SK-N-SH (cell line): ENCODE measurements at regions not wholly inside any gene's neighbourhood (a gene's known extent, or its start where the extent isn't known, plus 50 kb on each side); places are given as distances from the start of the nearest gene placed in this dataset.

ENCODE experiments used
- CTCF ChIA-PET: fragments of 300-600, 350-600 bp; formaldehyde crosslinking; extraction: SDS; loops from one replicate; lab custom pipeline; 2021; lab: Yijun Ruan, JAX
- POLR2A ChIA-PET: fragments of 350-600 bp; sonication (Branson Sonifier 250); formaldehyde crosslinking; extraction: SDS; loops from one replicate; lab custom pipeline; 2020; ENCODE audit warnings: antibody characterized with exemption, inconsistent platforms; lab: Yijun Ruan, JAX
- DNase-seq: peaks from one replicate; pipeline ENCODE4 v3.0.0; 2012
- H2AFZ ChIP-seq: fragments of 200-600 bp; sonication (generic); 2 replicates; pipeline ENCODE4 v1.8.1; 2016; ENCODE audit warnings: antibody characterized with exemption, mild to moderate bottlenecking, low read depth
- H3F3A ChIP-seq: fragments of 200-600 bp; sonication (generic); replicated peaks from 2 replicates; pipeline ENCODE3; 2016; ENCODE audit warnings: antibody characterized with exemption, mild to moderate bottlenecking; ENCODE audit not compliant: insufficient read depth
- H3K27ac ChIP-seq, 2 experiments: fragments of 200-500 bp in 1 of 2; fragments of 200-600 bp in 1 of 2; sonication (Bioruptor generic) in 1 of 2; sonication (generic), shearing (Covaris generic) in 1 of 2; 2 replicates each; pipeline versions ENCODE4 v1.5.1 to v1.6.1; 2014 to 2016; ENCODE audit warnings: low read depth in 2 of 2, inconsistent platforms in 1 of 2, low read length in 1 of 2, mild to moderate bottlenecking in 1 of 2, mixed read lengths in 1 of 2
- H3K27me3 ChIP-seq: fragments of 200-600 bp; sonication (generic), shearing (Covaris generic); 2 replicates; pipeline ENCODE4 v1.6.1; 2016; ENCODE audit warnings: mixed run types; ENCODE audit not compliant: insufficient read depth
- H3K36me3 ChIP-seq, 2 experiments: fragments of 200-500 bp in 1 of 2; fragments of 200-600 bp in 1 of 2; sonication (Bioruptor generic) in 1 of 2; sonication (generic) in 1 of 2; replicated peaks in 1 of 2; 2 replicates each; pipeline versions ENCODE3 to v1.5.1; 2014 to 2016; ENCODE audit warnings: low read length in 1 of 2, mild to moderate bottlenecking in 1 of 2; ENCODE audit not compliant: insufficient read depth in 2 of 2, control insufficient read depth in 1 of 2
- H3K4me1 ChIP-seq, 2 experiments: fragments of 200-500 bp in 1 of 2; fragments of 200-600 bp in 1 of 2; sonication (Bioruptor generic) in 1 of 2; sonication (generic), shearing (Covaris generic) in 1 of 2; 2 replicates each; pipeline versions ENCODE4 v1.5.1 to v1.6.1; 2014 to 2016; ENCODE audit warnings: low read depth in 1 of 2, low read length in 1 of 2, mixed run types in 1 of 2; ENCODE audit not compliant: insufficient read depth in 2 of 2, control insufficient read depth in 1 of 2
- H3K4me2 ChIP-seq: fragments of 200-600 bp; sonication (generic), shearing (Covaris generic); 2 replicates; pipeline ENCODE4 v1.6.1; 2017; ENCODE audit warnings: mixed run types
- H3K4me3 ChIP-seq, 2 experiments: fragments of 200-500 bp in 1 of 2; fragments of 200-600 bp in 1 of 2; sonication (Bioruptor generic) in 1 of 2; sonication (generic), shearing (Covaris generic) in 1 of 2; 2 replicates each; pipeline versions ENCODE4 v1.5.1 to v1.8.1; 2014 to 2016; ENCODE audit warnings: low read depth in 2 of 2, inconsistent platforms in 1 of 2, low read length in 1 of 2, mild to moderate bottlenecking in 1 of 2, mixed read lengths in 1 of 2, moderate library complexity in 1 of 2
- H3K79me2 ChIP-seq: fragments of 200-600 bp; sonication (generic); 2 replicates; pipeline ENCODE4 v1.8.1; 2017; ENCODE audit warnings: mild to moderate bottlenecking; ENCODE audit not compliant: insufficient read depth
- H3K9ac ChIP-seq: fragments of 200-600 bp; sonication (generic); 2 replicates; pipeline ENCODE4 v1.6.1; 2017; ENCODE audit warnings: mixed run types
- H3K9me2 ChIP-seq: fragments of 200-600 bp; sonication (generic); 2 replicates; pipeline ENCODE4 v1.6.1; 2017; ENCODE audit warnings: mixed run types
- H3K9me3 ChIP-seq: fragments of 200-600 bp; sonication (generic); 2 replicates; pipeline ENCODE4 v1.6.1; 2017; ENCODE audit warnings: mixed run types, mild to moderate bottlenecking, moderate library complexity
- H4K20me1 ChIP-seq: fragments of 200-600 bp; sonication (generic); 2 replicates; pipeline ENCODE4 v1.6.1; 2017; ENCODE audit warnings: mild to moderate bottlenecking, mixed run types; ENCODE audit not compliant: insufficient read depth
- EP300 ChIP-seq, 2 experiments: IDR thresholded peaks; 2 replicates each; pipeline versions ENCODE4 v1.4.0 to v1.6.1; 2012; ENCODE audit warnings: borderline replicate concordance in 1 of 2, low read depth in 1 of 2, low read length in 1 of 2
- FOSL2 ChIP-seq: IDR thresholded peaks from 2 replicates; pipeline ENCODE4 v1.4.0; 2012; ENCODE audit warnings: low read depth, mild to moderate bottlenecking, moderate library complexity, borderline replicate concordance
- FOXJ3 ChIP-seq: sonication (generic); formaldehyde crosslinking; IDR thresholded peaks from 2 replicates; pipeline ENCODE4 v1.5.1; 2020; ENCODE audit warnings: mild to moderate bottlenecking, missing genetic modification reagents
- GATA2 ChIP-seq: sonication (generic); formaldehyde crosslinking; IDR thresholded peaks from 2 replicates; pipeline ENCODE4 v1.5.0; 2020; ENCODE audit warnings: mild to moderate bottlenecking, missing genetic modification reagents
- IRF3 ChIP-seq: fragments of 150-350 bp; IDR thresholded peaks from 2 replicates; pipeline ENCODE4 v1.6.1; 2016; ENCODE audit warnings: mild to moderate bottlenecking, low read depth, low read length
- JUND ChIP-seq: IDR thresholded peaks from 2 replicates; pipeline ENCODE4 v1.4.0; 2012
- MEF2A ChIP-seq: IDR thresholded peaks from 2 replicates; pipeline ENCODE4 v1.4.0; 2012; ENCODE audit warnings: low read depth, borderline replicate concordance
- MXI1 ChIP-seq: IDR thresholded peaks from 2 replicates; pipeline ENCODE4 v1.6.1; 2012; ENCODE audit warnings: mild to moderate bottlenecking, low read depth, low read length, improper control_type of control experiment
- NFIC ChIP-seq: IDR thresholded peaks from 2 replicates; pipeline ENCODE4 v1.4.0; 2012; ENCODE audit warnings: borderline replicate concordance
- NRF1 ChIP-seq: IDR thresholded peaks from 2 replicates; pipeline ENCODE4 v1.6.1; 2012; ENCODE audit warnings: low read depth, mild to moderate bottlenecking, low read length
- PBX3 ChIP-seq: IDR thresholded peaks from 2 replicates; pipeline ENCODE4; 2012
- POLR2AphosphoS5 ChIP-seq: IDR thresholded peaks from 2 replicates; pipeline ENCODE4 v1.6.1; 2012; ENCODE audit warnings: low read depth, low read length
- RAD21 ChIP-seq: IDR thresholded peaks from 2 replicates; pipeline ENCODE4 v1.6.1; 2012; ENCODE audit warnings: mild to moderate bottlenecking, low read length
- RCOR1 ChIP-seq: fragments of 150-350 bp; IDR thresholded peaks from 2 replicates; pipeline ENCODE4 v1.6.1; 2017; ENCODE audit warnings: antibody characterized with exemption, low read length
- RFX5 ChIP-seq: IDR thresholded peaks from 2 replicates; pipeline ENCODE4 v1.6.1; 2012; ENCODE audit warnings: mild to moderate bottlenecking, improper control_type of control experiment, low read length
- RXRA ChIP-seq: IDR thresholded peaks from 2 replicates; pipeline ENCODE4 v1.4.0; 2012; ENCODE audit warnings: low read depth, mild to moderate bottlenecking, borderline replicate concordance
- SIN3A ChIP-seq: IDR thresholded peaks from 2 replicates; pipeline ENCODE4 v1.6.1; 2012; ENCODE audit warnings: low read depth, mild to moderate bottlenecking, low read length, moderate library complexity, borderline replicate concordance
- TCF12 ChIP-seq: IDR thresholded peaks from 2 replicates; pipeline ENCODE4 v1.4.0; 2012
- YY1 ChIP-seq: IDR thresholded peaks from 2 replicates; pipeline ENCODE4 v1.4.0; 2012; ENCODE audit warnings: low read depth, mild to moderate bottlenecking
- ZBTB33 ChIP-seq: IDR thresholded peaks from 2 replicates; pipeline ENCODE4 v1.4.0; 2012; ENCODE audit warnings: low read depth, borderline replicate concordance
- WGBS: methylation state at CpG from one replicate; pipeline ENCODE4 v1.1.6; 2017; ENCODE audit warnings: low lambda C conversion rate; 5-methylcytosine and 5-hydroxymethylcytosine counted together
- TF ChIP-seq, protein P1 (sequence below): IDR thresholded peaks from 2 replicates; pipeline ENCODE4 v1.6.1; 2012; ENCODE audit warnings: mild to moderate bottlenecking, low read depth, low read length, moderate library complexity
- TF ChIP-seq, protein P2 (sequence below): IDR thresholded peaks from 2 replicates; pipeline ENCODE4 v1.4.0; 2012; ENCODE audit warnings: low read depth, borderline replicate concordance

DNA sequence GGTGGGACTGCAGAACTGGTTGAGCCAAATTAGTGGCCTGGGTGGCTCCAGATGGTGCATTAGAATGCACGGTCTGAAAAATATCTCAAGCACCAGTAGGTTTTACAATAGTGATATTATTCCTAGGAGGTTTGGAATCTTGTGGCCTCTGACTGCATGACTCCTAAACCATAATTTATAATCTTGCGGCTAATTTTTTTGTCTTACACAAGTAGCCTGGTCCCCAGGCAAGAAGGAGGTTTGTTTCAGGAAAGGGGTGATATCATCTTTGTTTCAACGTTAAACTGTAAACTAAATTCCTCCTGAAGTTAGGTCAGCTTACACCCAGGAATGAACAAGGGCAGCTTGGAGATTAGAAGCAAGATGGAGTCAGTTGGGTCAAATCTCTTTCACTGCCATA is 98.9 kb upstream of the ARL4C start:
- ChIA-PET CTCF (no interaction called here), POLR2A (no interaction called here)
- TF ChIP-seq, protein P1, sequence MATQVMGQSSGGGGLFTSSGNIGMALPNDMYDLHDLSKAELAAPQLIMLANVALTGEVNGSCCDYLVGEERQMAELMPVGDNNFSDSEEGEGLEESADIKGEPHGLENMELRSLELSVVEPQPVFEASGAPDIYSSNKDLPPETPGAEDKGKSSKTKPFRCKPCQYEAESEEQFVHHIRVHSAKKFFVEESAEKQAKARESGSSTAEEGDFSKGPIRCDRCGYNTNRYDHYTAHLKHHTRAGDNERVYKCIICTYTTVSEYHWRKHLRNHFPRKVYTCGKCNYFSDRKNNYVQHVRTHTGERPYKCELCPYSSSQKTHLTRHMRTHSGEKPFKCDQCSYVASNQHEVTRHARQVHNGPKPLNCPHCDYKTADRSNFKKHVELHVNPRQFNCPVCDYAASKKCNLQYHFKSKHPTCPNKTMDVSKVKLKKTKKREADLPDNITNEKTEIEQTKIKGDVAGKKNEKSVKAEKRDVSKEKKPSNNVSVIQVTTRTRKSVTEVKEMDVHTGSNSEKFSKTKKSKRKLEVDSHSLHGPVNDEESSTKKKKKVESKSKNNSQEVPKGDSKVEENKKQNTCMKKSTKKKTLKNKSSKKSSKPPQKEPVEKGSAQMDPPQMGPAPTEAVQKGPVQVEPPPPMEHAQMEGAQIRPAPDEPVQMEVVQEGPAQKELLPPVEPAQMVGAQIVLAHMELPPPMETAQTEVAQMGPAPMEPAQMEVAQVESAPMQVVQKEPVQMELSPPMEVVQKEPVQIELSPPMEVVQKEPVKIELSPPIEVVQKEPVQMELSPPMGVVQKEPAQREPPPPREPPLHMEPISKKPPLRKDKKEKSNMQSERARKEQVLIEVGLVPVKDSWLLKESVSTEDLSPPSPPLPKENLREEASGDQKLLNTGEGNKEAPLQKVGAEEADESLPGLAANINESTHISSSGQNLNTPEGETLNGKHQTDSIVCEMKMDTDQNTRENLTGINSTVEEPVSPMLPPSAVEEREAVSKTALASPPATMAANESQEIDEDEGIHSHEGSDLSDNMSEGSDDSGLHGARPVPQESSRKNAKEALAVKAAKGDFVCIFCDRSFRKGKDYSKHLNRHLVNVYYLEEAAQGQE: no peak
- TF ChIP-seq RXRA: no peak
- TF ChIP-seq NFIC: no peak
- TF ChIP-seq IRF3: no peak
- TF ChIP-seq TCF12: no peak
- TF ChIP-seq, protein P2, sequence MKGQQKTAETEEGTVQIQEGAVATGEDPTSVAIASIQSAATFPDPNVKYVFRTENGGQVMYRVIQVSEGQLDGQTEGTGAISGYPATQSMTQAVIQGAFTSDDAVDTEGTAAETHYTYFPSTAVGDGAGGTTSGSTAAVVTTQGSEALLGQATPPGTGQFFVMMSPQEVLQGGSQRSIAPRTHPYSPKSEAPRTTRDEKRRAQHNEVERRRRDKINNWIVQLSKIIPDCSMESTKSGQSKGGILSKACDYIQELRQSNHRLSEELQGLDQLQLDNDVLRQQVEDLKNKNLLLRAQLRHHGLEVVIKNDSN: no peak
- no peak for TF ChIP-seq PBX3
- no peak for TF ChIP-seq SIN3A
- TF ChIP-seq EP300 (IDR thresholded peaks at IDR 0.05; ENCODE audit: borderline replicate concordance in 1 of 2, low read depth in 1 of 2, low read length in 1 of 2): no peak
- TF ChIP-seq FOSL2: no peak
- H3K9me3 ChIP-seq: no peaks in the 10 kb centered on the region
- no peaks in the 10 kb centered on the region for H3K4me1 ChIP-seq
- H3K9ac ChIP-seq: no peak overlapping the region
- no peaks in the 10 kb centered on the region for H4K20me1 ChIP-seq
- no peak overlapping the region for H2AFZ ChIP-seq
- no peaks in the 10 kb centered on the region for H3K27me3 ChIP-seq
- no peak overlapping the region for H3K4me2 ChIP-seq
- H3F3A ChIP-seq: no peaks in the 10 kb centered on the region
- no peak overlapping the region for H3K27ac ChIP-seq
- H3K79me2 ChIP-seq: no peaks in the 10 kb centered on the region
- no peaks in the 10 kb centered on the region for H3K9me2 ChIP-seq
- WGBS: 49% methylated on average over 3 of the region's 3 CpGs
- DNase-seq: no peak
- no peak overlapping the region for H3K4me3 ChIP-seq
- H3K36me3 ChIP-seq: no peaks in the 10 kb centered on the region

DNA sequence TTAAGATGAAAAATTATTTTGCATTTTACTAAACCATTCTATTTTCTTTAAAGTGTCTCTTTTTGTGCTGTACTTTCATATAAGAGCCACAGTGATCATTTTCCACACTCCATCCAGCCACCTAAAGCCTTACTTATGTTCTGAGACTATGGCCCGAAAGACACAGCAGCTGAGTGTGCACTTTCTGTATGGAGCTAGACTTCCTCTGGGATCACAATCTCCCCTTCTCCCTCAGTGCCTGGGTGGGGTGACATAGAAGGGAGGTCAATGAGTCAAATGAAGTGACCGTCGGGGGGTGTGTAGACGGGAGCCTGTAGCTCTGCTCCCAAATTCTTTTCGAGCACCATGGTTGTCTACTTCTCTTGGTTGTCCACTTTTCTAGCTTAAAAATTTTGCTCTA is 97.8 kb upstream of the ARL4C start:
- Histone ChIP-seq H4K20me1 (no peaks in the 10 kb centered on the region), H3K9me2 (no peaks in the 10 kb centered on the region), H3K9ac (no peak overlapping the region), H3K4me2 (no peak overlapping the region), H3K4me3 (no peak overlapping the region), H3K36me3 (no peaks in the 10 kb centered on the region), H3F3A (no peaks in the 10 kb centered on the region), H3K9me3 (no peaks in the 10 kb centered on the region), H2AFZ (no peak overlapping the region), H3K27me3 (no peaks in the 10 kb centered on the region), H3K79me2 (no peaks in the 10 kb centered on the region), H3K4me1 (no peaks in the 10 kb centered on the region), H3K27ac (no peak overlapping the region)
- CTCF ChIA-PET: interaction anchor here (0.6 to 1.0 kb wide), 2 partner anchors 9 to 325 kb away, joined by 3 to 4 read pairs; no protein-coding TSS in a partner anchor
- POLR2A ChIA-PET: interaction anchor here (0.6 kb wide), 1 partner anchor 42 kb away, joined by 4 read pairs; no protein-coding TSS in a partner anchor
- 82% methylated on average over 5 of the region's 5 CpGs for WGBS
- DNase-seq: no peak
- TF ChIP-seq MEF2A (no peak), RCOR1 (no peak), YY1 (no peak), NFIC (no peak), RFX5 (no peak), POLR2AphosphoS5 (no peak), RAD21 (no peak), FOSL2 (no peak), FOXJ3 (CRISPR knock-in tag) (no peak), ZBTB33 (no peak), NRF1 (no peak), JUND (no peak), MXI1 (no peak), GATA2 (no peak)
